D721Med (cell line): ENCODE measurements at regions not wholly inside any gene's neighbourhood (a gene's known extent, or its start where the extent isn't known, plus 50 kb on each side); places are given as distances from the start of the nearest gene placed in this dataset.
"Not testable (repeated sequence)": the region's sequence is repeated elsewhere in the genome, so short reads cannot be mapped to it uniquely, and the experiment has no call there.

Experiments
- DNase-seq: peaks from one replicate; pipeline ENCODE4 v3.0.0; 2011; ENCODE audit warnings: low spot score; ENCODE audit not compliant: insufficient read length
- FAIRE-seq: peaks from 2 replicates; lab custom pipeline; 2011; peaks lifted over from hg19 to GRCh38; lab: Jason Lieb, UNC
- TF ChIP-seq, protein P1 (sequence below): IDR thresholded peaks from 2 replicates; pipeline ENCODE4 v1.5.1; 2012; ENCODE audit warnings: mild to moderate bottlenecking, control low read depth; ENCODE audit not compliant: insufficient read depth; ENCODE audit errors: missing control alignments

- FAIRE-seq (no peak), DNase-seq (no peak)
- TF ChIP-seq, protein P1, sequence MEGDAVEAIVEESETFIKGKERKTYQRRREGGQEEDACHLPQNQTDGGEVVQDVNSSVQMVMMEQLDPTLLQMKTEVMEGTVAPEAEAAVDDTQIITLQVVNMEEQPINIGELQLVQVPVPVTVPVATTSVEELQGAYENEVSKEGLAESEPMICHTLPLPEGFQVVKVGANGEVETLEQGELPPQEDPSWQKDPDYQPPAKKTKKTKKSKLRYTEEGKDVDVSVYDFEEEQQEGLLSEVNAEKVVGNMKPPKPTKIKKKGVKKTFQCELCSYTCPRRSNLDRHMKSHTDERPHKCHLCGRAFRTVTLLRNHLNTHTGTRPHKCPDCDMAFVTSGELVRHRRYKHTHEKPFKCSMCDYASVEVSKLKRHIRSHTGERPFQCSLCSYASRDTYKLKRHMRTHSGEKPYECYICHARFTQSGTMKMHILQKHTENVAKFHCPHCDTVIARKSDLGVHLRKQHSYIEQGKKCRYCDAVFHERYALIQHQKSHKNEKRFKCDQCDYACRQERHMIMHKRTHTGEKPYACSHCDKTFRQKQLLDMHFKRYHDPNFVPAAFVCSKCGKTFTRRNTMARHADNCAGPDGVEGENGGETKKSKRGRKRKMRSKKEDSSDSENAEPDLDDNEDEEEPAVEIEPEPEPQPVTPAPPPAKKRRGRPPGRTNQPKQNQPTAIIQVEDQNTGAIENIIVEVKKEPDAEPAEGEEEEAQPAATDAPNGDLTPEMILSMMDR, result no peak
Measured at GRCh38 chr12:114809097-114809496, 125.1 kb upstream of the TBX3 start.

DNA sequence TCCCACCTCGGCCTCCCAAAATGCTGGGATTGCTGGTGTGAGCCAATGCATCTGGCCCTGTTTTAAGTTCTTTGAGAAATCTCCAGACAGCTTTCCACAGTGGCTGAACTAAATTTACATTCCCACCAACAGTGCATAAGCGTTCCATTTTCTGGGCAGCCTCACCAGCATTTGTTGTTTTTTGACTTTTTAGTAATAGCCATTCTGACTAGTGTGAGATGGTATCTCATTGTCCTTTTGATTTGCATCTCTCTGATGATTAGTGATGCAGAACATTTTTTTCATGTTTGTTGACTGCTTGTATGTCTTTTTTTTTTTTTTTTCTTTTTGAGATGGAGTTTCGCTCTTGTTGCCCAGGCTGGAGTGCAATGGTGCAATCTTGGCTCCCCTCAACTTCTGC lies 117.4 kb upstream of the TBX3 start:
- FAIRE-seq, result not testable (repeated sequence)

DNA sequence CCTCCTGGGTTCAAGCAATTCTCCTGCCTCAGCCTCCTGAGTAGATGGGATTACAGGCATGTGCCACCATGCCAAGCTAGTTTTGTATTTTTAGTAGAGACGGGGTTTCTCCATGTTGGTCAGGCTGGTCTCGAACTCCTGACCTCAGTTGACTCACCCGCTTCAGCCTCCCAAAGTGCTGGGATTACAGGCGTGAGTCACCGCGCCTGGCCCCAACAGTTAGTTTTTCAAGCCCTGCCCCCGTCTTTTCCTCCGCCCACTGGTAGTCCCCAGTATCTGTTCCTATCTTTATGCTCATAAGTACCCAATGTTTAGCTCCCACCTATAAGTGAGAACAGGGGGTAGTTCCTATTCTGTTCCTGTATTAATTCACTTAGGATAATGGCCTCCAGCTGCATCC lies 116.6 kb upstream of the TBX3 start:
- not testable (repeated sequence) for FAIRE-seq, DNase-seq

More for the DNA sequence above, 117.4 kb upstream of the TBX3 start:
- DNase-seq, result not testable (repeated sequence)

DNA sequence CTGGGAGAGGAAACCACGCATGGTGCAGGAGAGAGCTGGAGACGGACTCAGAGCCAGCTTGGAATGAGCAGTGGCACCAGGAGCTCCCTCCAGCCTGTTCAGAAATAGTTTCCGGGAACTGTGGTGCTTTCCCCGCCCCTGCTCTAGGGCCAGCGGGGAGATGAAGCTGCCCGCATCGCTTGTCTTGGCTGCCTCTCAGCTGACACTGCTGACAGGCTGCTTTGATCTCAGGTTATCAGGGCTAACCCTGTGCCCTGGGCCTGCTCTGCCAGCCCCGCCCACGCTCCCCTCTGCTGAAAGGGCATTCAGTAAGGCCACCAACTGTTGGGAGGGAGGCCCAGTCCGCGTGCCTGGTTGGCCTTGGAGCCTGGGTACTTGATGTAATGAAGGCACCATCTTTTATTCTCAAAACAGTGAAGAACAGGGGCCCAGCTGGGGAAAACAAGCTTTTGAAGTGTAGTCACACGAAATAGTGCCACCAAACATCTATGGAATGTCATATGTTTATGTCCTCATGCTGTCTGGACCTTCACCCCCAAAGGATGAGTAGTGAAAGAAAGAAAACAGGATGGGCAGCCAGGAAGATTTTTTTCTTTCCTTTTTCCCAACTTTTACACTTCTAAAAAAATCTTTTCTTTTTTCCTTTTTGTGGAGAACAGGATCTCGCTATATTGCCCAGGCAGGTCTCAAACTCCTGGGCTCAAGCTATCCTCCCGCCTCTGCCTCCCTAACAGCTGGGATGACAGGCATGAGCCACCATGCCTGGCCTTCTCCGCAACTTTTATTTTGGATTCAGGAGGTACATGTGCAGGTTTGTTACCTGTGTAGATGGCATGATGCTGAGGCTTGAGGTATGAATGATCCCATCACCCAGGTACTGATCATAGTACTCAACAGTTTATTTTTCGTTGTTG lies 115.9 kb upstream of the TBX3 start:
- FAIRE-seq (no peak), DNase-seq (no peak)
- TF ChIP-seq, protein P1, result no peak

DNA sequence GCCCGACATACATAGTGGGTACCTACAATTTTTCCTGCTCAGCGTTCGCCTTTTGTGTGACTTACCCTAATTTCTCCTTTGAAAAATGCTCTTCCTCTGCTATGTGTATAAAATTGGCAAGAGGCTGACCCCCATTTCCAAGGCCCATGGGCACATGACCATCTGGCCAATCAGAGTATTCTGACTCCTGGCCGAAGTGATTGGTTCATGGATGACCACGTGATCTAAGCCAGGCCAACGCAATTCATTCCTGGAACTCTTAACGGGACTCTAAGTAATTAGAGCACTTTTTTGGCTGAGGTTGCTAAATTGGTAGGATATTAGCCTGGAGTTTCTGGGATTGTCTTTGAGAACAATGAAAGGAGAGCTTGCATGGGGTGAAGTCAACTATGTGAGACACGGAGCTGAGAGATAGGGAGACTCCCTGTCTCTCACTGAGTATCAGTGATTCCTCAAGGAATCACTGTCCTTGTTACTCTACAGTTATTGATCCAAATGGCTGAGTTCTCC lies 110.1 kb upstream of the TBX3 start:
- TF ChIP-seq, protein P1, result no peak
- DNase-seq (no peak), FAIRE-seq (no peak)

- TF ChIP-seq, protein P1, result no peak
- DNase-seq (no peak), FAIRE-seq (no peak)
Measured at GRCh38 chr12:114790276-114790675, 106.3 kb upstream of the TBX3 start.

- no peak for DNase-seq
- TF ChIP-seq, protein P1, result no peak
- no peak for FAIRE-seq
Measured at GRCh38 chr12:114789821-114790220, 105.8 kb upstream of the TBX3 start.

DNA sequence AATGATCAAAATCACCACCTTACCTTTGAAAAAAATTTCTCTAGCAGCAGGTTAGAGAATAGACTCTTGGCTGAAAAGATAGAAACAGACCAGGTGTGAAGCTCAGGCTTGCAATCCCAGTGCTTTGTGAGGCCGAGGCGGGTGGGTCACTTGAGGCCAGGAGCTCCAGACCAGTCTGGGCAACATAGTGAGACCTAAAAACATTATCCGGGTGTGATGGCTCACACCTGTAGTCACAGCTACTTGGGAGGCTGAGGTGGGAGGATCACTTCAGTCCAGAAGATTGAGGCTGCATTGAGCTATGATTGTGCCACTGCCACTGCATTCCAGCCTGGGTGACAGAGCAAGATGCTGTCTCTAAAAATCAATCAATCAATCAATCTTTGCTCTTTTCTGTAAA lies 105.3 kb upstream of the TBX3 start:
- TF ChIP-seq, protein P1, result no peak
- DNase-seq (no peak), FAIRE-seq (no peak)
